HG03066 (cell line): ENCODE measurements at regions not wholly inside any gene's neighbourhood (a gene's known extent, or its start where the extent isn't known, plus 50 kb on each side); places are given as distances from the start of the nearest gene placed in this dataset.

Experiments used
- ATAC-seq: cut with Tn5 transposase; IDR thresholded peaks from one replicate; pipeline ENCODE4 v1.9.1; 2021; ENCODE audit warnings: low read depth; ENCODE audit not compliant: unreplicated experiment

DNA sequence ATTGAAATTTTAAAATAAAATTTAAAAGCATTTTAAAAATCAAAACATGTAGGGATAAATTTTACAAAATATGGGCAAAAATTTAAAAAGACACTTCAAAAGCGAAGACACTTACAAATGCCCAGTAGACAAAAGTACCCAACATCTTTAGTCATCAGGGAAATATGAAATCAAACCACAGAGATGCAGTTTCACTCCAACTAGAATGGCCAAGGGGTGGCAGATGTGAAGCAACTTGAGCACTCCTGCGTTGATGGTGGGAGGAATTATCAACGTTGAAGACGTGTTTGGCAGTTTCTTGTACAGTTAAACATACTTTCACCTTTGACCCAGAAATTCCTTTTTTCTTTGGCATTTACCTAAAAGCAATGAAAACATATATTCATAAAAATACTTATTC is 518.0 kb upstream of the SGCG start:
- no peak for ATAC-seq

DNA sequence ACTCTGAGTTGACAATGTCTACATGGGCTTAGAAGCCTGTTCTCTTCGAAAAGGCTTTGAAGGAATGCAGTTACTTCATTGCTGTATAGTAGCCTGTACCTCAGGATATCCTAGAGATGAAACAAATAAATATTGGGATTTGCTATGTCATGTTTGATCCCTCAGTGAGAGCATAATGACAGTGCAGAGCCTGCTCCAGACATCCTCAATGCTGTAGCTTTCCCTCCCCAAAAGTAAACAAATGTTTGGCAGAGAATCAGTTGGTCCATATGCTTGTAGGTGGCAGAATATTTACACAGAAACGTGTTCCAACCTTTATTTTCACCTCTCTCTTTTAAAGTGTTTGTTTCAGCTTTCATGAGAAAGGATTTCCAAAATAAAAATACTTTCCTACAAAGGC is 515.3 kb upstream of the SGCG start:
- no peak for ATAC-seq

GRCh38 chr13:22690756-22691155 is 490.0 kb upstream of the SGCG start:
- ATAC-seq, result no peak

- ATAC-seq, result no peak
Measured at GRCh38 chr13:22693691-22694090, 487.1 kb upstream of the SGCG start.

DNA sequence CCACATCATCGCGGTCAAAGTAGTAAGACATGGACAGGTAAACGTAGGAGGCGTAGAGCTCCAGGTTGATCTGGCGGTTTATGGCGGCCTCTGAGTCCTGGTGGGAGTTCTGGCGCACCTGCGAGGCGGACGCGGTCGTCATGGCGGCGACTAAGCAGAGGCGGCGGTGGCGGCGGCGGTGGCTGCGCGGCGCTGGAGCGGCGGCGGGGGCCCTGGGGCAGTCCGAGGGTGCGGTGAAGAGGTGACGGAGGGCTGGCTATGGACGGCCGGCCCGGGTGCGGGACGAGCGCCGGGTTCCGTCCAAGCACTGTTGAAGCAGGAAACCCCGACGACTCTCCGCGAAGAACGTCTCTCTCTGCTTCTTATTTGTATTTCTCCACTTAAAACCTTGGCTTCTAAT is 484.3 kb upstream of the SGCG start:
- ATAC-seq, result no peak

DNA sequence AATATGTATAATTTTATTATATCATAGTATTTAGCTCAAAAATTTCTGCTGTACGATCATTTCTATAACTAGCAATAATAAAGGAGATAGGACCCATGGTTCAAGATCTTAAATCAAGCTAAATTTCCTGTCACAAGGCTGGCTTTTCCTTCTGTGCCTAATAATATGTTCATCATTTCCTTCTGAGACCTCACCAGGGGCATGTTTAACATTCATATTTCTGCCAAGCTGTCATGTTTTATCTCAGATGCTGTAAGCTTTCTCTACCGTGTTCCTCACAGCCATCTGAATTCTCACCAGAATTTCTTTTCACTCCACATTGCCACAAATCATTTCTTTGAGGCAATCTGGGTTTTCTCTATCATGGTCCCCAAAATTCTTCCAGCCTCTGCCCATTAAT is 482.3 kb upstream of the SGCG start:
- no peak for ATAC-seq

- ATAC-seq, result no peak
Measured at GRCh38 chr13:22700246-22700887, 480.4 kb upstream of the SGCG start.

GRCh38 chr13:22703601-22704209 is 477.1 kb upstream of the SGCG start:
- no peak for ATAC-seq

DNA sequence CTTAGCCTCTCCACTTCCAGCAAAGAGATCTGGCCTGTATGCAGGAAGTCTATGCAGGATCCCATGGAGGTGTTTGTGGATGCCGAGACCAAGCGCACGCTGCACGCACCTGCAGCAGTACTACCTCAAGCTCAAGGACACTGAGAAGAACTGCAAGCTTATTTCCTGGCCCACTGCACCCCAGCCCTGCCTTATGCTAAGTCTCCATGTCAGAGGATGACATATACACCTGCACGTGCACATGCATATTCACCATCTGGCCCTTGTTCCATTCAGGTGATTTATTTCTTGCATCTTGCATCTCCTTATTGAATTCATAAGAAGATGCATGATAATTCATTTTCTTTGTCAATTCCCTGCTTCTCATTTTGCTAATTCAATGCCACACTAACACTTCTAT is 472.8 kb upstream of the SGCG start:
- no peak for ATAC-seq

DNA sequence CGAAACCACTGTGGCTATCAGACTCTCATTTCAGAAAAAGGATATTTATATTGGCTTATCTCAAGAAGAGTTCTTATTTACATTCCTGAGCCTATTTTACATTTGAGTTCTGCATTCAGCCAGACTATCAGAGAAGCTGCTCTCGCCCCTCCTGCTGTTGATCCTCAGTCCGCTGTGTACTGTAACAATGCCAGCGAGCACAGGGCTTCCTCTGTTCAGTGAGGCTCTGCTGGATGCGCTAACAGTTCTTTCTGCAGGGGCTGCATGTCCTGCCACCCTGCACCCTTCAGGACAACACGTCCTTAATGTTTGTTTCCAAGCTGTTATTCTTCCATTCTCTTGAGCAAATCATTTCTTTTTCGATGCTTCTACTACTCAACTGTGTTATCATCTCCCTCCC is 463.7 kb upstream of the SGCG start:
- no peak for ATAC-seq

- no peak for ATAC-seq
Measured at GRCh38 chr13:22726726-22727125, 454.1 kb upstream of the SGCG start.

DNA sequence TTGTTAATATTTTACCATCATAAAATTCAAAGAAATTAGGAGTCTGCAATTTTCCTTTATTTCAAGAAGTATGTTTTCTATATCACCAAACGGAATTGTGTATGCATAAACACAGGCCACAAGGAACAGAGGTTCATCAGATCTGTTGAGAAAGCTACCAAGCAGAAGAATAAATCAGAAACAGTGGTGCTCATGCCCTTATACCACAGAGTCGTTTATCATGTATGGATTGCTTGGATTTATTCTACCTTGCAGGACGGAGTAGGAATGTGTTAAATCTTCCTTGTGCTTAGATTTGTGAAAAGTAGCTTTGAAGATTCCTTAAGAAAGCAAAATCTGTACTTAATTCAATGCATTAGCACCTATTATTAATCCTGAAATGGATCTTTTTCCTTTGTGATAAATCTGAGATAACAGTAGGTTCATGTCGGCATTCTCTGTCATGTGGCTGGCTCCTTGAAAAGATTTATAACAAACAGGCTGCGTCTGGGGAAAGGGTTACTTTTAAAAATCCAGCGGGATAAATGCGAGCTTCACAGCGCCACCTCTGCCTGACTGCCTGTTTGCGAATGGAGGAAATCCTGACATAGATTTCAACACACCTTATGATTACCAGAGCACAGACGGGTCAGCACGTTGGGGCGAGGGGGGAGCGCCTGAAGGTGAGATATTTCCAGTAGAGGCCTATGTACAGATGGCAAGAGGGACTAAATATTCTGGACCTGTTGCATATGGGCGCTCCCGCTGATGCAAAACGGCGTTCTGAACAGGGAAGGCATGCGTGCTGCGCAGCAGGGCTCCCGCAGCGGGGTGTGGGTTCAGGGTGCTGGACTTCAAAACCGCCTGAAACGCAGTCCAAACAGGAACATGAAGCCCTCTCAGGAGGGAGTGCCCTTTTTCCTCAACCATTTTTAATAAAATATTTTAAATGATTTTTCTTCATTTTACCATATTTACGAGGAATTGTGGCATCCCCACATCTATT is 445.5 kb upstream of the SGCG start:
- ATAC-seq, result no peak

DNA sequence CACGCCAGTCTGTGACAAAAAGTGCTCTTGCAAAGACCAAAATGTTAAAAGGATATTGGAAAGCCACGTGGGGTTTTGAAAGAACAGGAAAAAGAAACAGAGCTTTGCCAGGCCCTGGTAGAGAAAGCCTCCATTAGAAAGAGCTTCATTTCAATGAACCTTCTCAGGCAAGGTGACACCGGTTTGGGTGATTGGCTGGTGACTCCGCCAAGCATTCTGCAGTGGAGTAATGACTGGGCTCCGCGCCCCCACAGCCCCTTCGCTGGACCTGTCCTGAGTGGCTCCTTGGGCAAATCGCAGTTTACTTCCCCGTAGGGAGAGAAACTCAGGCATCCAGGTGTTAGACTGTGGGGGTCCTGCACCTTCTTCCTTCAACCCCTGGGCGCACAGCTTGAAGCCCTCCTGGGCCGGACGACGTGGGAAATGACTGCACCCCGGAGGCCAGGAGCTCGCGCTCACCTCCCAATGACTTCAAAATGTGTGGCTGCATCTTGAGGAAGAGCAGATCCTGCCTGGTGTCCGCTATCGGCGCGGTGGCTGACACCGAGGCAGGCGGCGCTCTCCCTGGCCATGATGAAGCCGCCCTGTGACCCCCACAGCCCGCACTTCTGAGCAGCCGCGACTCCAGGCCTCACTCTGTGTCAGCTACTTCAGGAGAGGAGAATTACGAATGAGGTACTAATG is 444.6 kb upstream of the SGCG start:
- no peak for ATAC-seq

GRCh38 chr13:22736768-22737092 is 444.0 kb upstream of the SGCG start:
- no peak for ATAC-seq

GRCh38 chr13:22738357-22738756 is 442.4 kb upstream of the SGCG start:
- no peak for ATAC-seq

GRCh38 chr13:22740264-22740663 is 440.5 kb upstream of the SGCG start:
- no peak for ATAC-seq

GRCh38 chr13:22744688-22745452 is 435.9 kb upstream of the SGCG start:
- no peak for ATAC-seq

DNA sequence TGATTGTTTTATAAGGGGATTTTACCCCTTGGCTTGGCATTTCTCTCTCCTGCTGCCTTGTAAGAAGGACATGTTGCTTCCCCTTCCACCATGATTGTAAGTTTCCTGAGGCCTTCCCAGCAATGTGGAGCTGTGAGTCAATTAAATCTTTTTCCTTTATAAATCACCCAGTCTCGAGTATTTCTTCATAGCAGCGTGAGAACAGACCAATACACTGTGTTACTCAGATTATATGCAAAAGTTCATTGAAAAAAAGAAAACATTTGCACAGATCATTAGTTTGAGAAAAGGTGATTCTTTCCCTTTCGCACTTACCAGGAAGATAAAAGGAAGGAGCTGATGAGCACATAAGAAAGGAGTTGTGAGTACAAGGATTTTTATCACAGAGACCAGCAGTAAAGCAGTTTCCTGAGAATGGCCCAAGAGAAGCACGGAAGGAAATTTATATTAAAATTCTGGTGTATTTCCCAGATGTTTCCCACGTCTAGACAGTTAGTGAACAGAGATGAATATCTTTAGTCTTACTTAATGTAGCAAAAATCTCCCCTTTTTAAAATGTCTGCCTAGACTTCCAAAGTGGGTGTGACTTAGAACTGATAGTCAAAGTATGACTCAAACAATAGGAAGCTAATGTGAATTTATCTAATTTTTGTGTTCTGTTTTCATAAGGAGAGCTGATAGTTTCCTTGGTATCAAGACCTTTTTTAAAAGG is 431.8 kb upstream of the SGCG start:
- ATAC-seq, result no peak

DNA sequence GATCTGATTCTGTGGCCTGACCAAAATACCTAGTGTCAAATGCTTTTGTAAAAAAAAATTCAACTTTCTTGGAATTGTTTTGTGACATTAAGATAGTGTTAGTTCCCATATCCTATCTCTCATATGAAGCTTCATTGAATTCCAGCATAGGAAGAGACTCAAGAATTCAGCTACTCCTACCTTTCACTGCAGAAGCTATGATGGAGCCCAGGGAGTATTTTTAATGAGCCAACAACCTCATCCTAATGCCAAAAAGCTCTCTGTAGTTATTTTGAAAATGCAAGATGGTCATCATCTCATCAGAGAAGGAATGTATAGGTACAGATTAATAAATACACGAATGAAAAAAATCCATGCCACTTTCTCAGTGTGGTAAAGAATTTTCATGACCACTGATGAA is 431.2 kb upstream of the SGCG start:
- no peak for ATAC-seq
